GM18502 (cell line): ENCODE measurements at regions not wholly inside any gene's neighbourhood (a gene's known extent, or its start where the extent isn't known, plus 50 kb on each side); places are given as distances from the start of the nearest gene placed in this dataset.

ENCODE experiments used
- ATAC-seq: cut with Tn5 transposase; IDR thresholded peaks from one replicate; pipeline ENCODE4 v1.9.1; 2021; ENCODE audit warnings: mild to moderate bottlenecking; ENCODE audit not compliant: unreplicated experiment, poor library complexity

DNA sequence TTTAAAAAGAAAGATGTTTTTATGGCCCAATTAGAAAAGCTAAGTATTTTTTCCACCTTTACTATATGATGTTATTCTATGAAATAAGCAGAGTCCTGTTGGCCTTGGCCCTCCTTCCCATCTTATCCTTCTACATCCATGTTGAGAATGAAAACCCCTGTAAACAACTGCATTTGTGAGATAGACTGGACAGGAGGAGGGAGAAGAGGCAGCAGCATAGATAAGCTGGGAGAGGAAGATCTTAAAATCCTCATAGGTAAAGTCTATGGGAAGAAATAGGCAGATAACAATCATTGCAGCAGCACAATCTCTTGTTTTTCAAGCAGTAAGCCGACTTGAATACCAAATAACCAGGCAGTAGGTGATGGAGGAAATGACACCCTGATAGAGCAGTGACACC is 207.6 kb upstream of the PARD3B start:
- no peak for ATAC-seq

- no peak for ATAC-seq
Measured at GRCh38 chr2:204339212-204339715, 206.0 kb upstream of the PARD3B start.

GRCh38 chr2:204340511-204340910 is 204.8 kb upstream of the PARD3B start:
- ATAC-seq = no peak

- ATAC-seq = no peak
Measured at GRCh38 chr2:204341887-204342276, 203.4 kb upstream of the PARD3B start.

DNA sequence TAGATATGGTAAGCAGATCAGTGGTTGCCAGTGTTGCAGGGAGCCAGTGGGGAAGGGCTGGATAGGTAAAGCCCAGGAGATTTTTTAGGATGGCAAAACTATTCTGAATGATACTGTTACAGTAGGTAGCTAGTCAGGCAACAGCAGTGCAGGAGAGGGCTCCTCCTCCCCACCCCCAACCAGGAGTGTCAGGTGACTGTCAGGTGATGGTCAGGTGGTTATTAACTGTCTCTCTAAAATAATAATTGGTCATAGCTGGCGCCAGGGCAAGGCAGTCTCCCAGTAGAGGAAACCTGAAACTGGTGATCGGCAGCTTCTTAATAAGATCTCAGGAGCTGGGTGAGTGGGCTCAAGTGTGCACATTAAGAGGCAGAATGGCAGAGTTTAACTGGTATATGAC is 201.6 kb upstream of the PARD3B start:
- no peak for ATAC-seq

GRCh38 chr2:204344119-204344518 is 201.2 kb upstream of the PARD3B start:
- ATAC-seq = no peak

GRCh38 chr2:204346906-204347305 is 198.4 kb upstream of the PARD3B start:
- no peak for ATAC-seq

DNA sequence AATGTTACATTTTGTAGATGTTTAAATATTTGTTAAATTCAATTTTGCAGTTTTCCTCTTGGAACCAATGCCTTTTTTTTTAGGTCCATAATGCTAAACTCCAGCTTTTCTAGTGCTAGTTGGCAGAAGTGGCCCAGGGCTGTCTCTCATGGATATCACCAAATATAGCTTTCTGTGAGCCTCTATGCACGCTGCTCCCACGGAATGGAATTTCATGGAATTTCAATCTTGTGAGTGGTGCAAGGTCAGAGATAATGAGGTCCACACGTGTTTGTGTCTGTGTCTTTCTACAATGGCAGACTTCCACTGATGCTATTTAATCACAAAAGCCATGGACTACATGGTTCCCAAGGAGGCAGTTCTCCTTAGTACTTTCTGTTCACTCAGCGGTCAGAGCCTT is 191.5 kb upstream of the PARD3B start:
- ATAC-seq = no peak

DNA sequence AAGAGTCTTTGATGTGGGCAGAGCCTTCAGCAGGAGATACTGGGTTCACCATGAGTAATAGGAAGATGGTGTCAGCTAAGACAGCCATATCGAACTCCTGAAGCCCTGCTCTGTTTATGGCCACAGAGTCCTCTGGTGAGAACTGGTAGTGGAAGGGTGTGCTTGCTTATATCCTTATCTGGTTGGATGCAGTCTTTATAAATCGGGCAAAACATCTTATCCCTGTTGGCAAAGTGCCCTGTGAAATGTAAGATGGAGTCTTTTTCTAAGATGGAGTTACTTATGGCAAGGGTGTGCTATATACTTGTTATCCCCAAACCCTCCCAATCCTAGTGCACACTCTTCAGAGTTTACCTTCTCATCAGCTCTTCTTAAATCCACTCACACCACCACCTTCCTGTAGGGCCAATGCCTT is 190.8 kb upstream of the PARD3B start:
- no peak for ATAC-seq

DNA sequence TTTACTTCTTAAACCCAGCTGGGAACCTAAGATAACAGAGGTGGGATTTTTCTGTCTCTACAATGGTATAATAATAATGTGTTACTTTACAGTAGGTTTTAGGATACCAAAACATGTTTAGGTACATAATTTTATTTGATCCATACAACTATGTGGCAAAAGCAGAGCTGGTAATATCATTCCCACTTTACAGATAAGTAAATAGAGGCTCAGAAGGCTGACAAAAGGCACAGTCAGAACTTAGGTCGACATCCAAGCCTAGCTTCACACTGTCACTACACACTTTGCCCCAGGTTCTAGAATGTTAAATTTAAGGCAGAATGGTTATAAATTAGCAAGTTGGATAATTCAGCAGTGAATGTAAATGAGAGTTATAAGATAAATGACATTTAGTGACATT is 189.6 kb upstream of the PARD3B start:
- no peak for ATAC-seq

DNA sequence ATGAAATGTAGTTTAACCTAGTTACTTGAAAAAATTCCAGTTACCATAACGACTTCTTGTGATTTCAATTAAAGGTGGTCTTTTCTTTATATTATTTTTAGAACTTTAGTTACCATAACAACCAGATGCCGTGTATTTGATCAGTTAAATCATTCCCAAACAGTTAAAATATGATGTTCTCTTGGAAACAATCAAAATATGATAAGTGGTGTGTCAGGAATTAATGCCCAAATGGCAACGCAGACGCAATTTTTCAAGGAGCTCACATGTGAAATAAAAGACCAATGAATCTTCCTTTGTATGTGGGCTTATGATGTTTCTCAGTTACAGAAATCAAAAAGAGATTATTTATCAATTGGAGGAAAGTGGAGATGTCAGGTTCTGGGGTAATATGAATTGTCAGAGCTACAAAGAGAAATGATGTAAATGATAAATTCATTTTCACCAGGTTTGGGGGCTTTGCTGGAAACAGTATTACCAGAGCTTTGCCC is 189.1 kb upstream of the PARD3B start:
- no peak for ATAC-seq

DNA sequence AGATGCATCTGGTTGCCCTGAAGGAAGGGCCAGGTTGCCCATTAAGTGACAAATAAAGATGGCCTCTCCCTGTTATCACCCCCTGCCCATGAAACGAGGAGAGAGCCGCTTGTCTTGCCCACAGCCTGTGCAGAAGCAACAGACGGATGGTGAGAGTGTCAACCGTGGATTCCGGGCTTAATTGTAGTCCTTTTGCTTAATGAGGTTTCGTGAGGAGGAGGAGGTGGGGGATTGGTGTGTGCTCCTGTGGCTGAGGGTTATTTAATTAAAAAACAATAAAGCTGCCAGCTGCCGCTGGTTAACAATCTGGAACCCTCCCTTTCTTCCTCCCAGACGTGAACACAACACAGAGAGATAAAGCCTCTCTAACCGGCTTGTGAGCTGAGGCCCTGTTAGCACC is 188.0 kb upstream of the PARD3B start:
- ATAC-seq = no peak

DNA sequence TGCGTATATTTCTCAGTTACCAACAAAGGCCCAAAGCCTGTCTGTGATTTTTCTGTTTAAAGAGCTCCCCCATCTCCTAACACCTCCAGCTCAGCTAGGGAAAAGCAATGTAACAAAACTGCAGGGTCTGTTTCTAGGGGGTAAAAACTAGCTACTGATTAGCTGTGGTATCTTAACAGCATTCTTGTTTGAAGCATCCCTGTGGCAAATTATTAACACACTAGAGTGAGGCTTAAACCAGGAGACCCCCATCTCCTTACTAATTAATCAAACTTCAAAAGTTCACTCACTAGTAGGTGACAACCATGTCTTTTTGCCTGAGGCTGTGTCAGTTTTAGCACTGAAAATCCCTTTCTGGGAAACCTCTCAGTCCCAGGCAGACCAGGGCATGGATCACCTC is 186.2 kb upstream of the PARD3B start:
- no peak for ATAC-seq

- ATAC-seq = no peak
Measured at GRCh38 chr2:204360218-204361007, 184.9 kb upstream of the PARD3B start.

DNA sequence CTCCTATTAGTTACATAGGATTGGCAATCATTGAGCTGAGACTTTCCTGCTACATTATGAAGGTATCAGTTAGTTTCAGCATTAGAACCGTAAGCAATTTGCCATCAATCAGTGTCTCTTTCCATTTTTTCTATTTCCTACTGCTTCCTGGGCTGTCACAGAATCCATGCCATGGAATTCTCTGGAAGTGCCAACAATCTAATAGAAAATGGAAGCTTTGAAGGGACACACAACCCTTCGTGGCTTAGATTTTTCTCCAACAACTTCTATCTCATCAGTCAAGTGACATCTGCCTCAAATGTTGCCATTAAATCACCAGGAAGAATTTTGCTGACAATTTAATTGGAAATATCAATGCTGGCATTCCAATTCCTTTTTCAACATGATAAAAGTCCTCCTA is 183.5 kb upstream of the PARD3B start:
- no peak for ATAC-seq

- no peak for ATAC-seq
Measured at GRCh38 chr2:204362581-204362980, 182.7 kb upstream of the PARD3B start.

GRCh38 chr2:204363513-204363912 is 181.8 kb upstream of the PARD3B start:
- no peak for ATAC-seq

GRCh38 chr2:204364860-204365535 is 180.3 kb upstream of the PARD3B start:
- no peak for ATAC-seq

GRCh38 chr2:204365811-204366210 is 179.5 kb upstream of the PARD3B start:
- no peak for ATAC-seq

GRCh38 chr2:204367466-204367865 is 177.8 kb upstream of the PARD3B start:
- no peak for ATAC-seq

DNA sequence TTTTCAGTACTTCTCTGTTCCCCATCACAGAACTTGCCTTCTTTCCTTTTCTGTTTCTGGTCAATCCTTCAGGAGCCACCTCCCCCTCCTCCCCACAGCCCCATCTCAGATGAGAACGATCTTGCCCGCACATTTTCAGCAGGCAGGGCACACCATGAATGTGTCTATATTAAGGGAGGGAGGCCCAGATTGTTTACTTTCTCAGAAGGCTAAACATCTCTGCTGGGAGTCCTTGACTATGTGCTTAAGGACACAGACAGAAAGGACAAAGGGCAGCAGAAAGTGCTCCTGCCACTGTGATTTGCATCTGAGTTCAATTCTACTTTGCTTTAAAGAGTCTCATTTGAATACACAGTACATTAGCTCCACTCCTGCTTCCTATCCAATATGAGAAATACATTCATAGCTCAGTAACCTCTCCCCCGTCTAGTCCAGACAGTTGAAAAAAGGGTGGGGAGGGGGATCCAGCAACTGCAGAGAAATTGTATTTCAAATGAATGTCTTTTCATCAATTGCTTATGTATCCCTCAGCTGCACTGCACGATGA is 175.0 kb upstream of the PARD3B start:
- no peak for ATAC-seq
